ENCODE measurements at regions not wholly inside any gene's neighbourhood (a gene's known extent, or its start where the extent isn't known, plus 50 kb on each side); places are given as distances from the start of the nearest gene placed in this dataset.

GRCh38 chr10:88147000-88147798, 283.8 kb downstream of the PTEN start:
- WGBS, 3 donors: 56 to 76% (median 69%) methylated on average over 5 of the region's 5 CpGs
- H3K27ac ChIP-seq (ENCODE audit: low read depth, low read length): no peak overlapping the region

- no peak overlapping the region for H3K27ac ChIP-seq (ENCODE audit: low read depth, low read length)
- 79 to 88% (median 80%) methylated on average over 1 of the region's 1 CpG for WGBS, 3 donors
Measured at GRCh38 chr10:88149906-88150305, 286.5 kb downstream of the PTEN start.

- H3K27ac ChIP-seq (ENCODE audit: low read depth, low read length): no peak overlapping the region
Measured at GRCh38 chr10:88150339-88150738, 286.9 kb downstream of the PTEN start.

GRCh38 chr10:88152728-88153133, 289.3 kb downstream of the PTEN start:
- 55 to 75% (median 55%) methylated on average over 1 of the region's 1 CpG for WGBS, 3 donors
- H3K27ac ChIP-seq (ENCODE audit: low read depth, low read length): no peak overlapping the region

More at GRCh38 chr10:88150339-88150738, 286.9 kb downstream of the PTEN start:
- WGBS, 3 donors: 86 to 93% (median 91%) methylated on average over 3 of the region's 3 CpGs

- H3K27ac ChIP-seq (ENCODE audit: low read depth, low read length): no peak overlapping the region
- 79 to 86% (median 82%) methylated on average over 6 of the region's 6 CpGs for WGBS, 3 donors
Measured at GRCh38 chr10:88154596-88155250, 291.3 kb downstream of the PTEN start.

GRCh38 chr10:88156341-88156740, 292.9 kb downstream of the PTEN start:
- H3K27ac ChIP-seq (ENCODE audit: low read depth, low read length): no peak overlapping the region
- WGBS, 3 donors: 89 to 97% (median 95%) methylated on average over 1 of the region's 1 CpG

GRCh38 chr10:88157981-88158465, 294.6 kb downstream of the PTEN start:
- 19 to 48% (median 20%) methylated on average over 2 of the region's 2 CpGs for WGBS, 3 donors
- no peak overlapping the region for H3K27ac ChIP-seq (ENCODE audit: low read depth, low read length)

GRCh38 chr10:88158526-88159122, 295.2 kb downstream of the PTEN start:
- 52 to 72% (median 58%) methylated on average over 3 of the region's 3 CpGs for WGBS, 3 donors
- H3K27ac ChIP-seq (ENCODE audit: low read depth, low read length): no peak overlapping the region

GRCh38 chr10:88159127-88159829, 295.9 kb downstream of the PTEN start:
- 48 to 57% (median 49%) methylated on average over 3 of the region's 3 CpGs for WGBS, 3 donors
- no peak overlapping the region for H3K27ac ChIP-seq (ENCODE audit: low read depth, low read length)

- H3K27ac ChIP-seq (ENCODE audit: low read depth, low read length): no peak overlapping the region
Measured at GRCh38 chr10:88161070-88161469, 297.6 kb downstream of the PTEN start.

GRCh38 chr10:88161756-88162155, 298.3 kb downstream of the PTEN start:
- WGBS, 3 donors: 84 to 100% (median 96%) methylated on average over 1 of the region's 1 CpG
- H3K27ac ChIP-seq (ENCODE audit: low read depth, low read length): no peak overlapping the region

- WGBS, 3 donors: 50 to 97% (median 65%) methylated on average over 1 of the region's 1 CpG
- no peak overlapping the region for H3K27ac ChIP-seq (ENCODE audit: low read depth, low read length)
Measured at GRCh38 chr10:88162852-88163251, 299.4 kb downstream of the PTEN start.

- no peak overlapping the region for H3K27ac ChIP-seq (ENCODE audit: low read depth, low read length)
- 90 to 94% (median 94%) methylated on average over 3 of the region's 3 CpGs for WGBS, 3 donors
Measured at GRCh38 chr10:88163572-88163971, 300.1 kb downstream of the PTEN start.

GRCh38 chr10:88164471-88164870, 301.0 kb downstream of the PTEN start:
- WGBS, 3 donors: 68 to 91% (median 84%) methylated on average over 1 of the region's 1 CpG
- H3K27ac ChIP-seq (ENCODE audit: low read depth, low read length): no peak overlapping the region

- H3K27ac ChIP-seq (ENCODE audit: low read depth, low read length): no peak overlapping the region
Measured at GRCh38 chr10:88165849-88166271, 302.4 kb downstream of the PTEN start.

GRCh38 chr10:88168171-88169036, 305.0 kb downstream of the PTEN start:
- WGBS, 3 donors: 94 to 98% (median 95%) methylated on average over 3 of the region's 3 CpGs
- no peak overlapping the region for H3K27ac ChIP-seq (ENCODE audit: low read depth, low read length)

More at GRCh38 chr10:88165849-88166271, 302.4 kb downstream of the PTEN start:
- 86 to 92% (median 88%) methylated on average over 7 of the region's 7 CpGs for WGBS, 3 donors

- no peak overlapping the region for H3K27ac ChIP-seq (ENCODE audit: low read depth, low read length)
Measured at GRCh38 chr10:88169037-88169319, 305.6 kb downstream of the PTEN start.

- WGBS, 3 donors: 88 to 97% (median 97%) methylated on average over 1 of the region's 1 CpG
Measured at GRCh38 chr10:88170628-88171027, 307.2 kb downstream of the PTEN start.

More at GRCh38 chr10:88170628-88171027, 307.2 kb downstream of the PTEN start:
- H3K27ac ChIP-seq (ENCODE audit: low read depth, low read length): no peak overlapping the region

All from adipose tissue (tissue), 3 donors.